ENCODE measurements at regions not wholly inside any gene's neighbourhood (a gene's known extent, or its start where the extent isn't known, plus 50 kb on each side); places are given as distances from the start of the nearest gene placed in this dataset.

- no peak overlapping the region for H3K27ac Mint-ChIP-seq
- H3K36me3 Mint-ChIP-seq (ENCODE audit: low read depth) = no peaks in the 10 kb centered on the region
- H3K27me3 Mint-ChIP-seq (ENCODE audit: low read depth) = no peaks in the 10 kb centered on the region
- H3K4me1 Mint-ChIP-seq (ENCODE audit: low read depth) = peaks cover 2% of the 10 kb centered on the region
- H3K9me3 Mint-ChIP-seq = peaks cover 34% of the 10 kb centered on the region
- no peak overlapping the region for H3K4me3 Mint-ChIP-seq
Observed at GRCh38 chrX:574830-575229, 55.8 kb upstream of the SHOX start.

GRCh38 chrX:576904-577560, 53.6 kb upstream of the SHOX start:
- Mint-ChIP-seq H3K4me3 (no peak overlapping the region), H3K36me3 (ENCODE audit: low read depth) (no peaks in the 10 kb centered on the region), H3K27ac (no peak overlapping the region), H3K27me3 (ENCODE audit: low read depth) (no peaks in the 10 kb centered on the region), H3K9me3 (peaks cover 45% of the 10 kb centered on the region), H3K4me1 (ENCODE audit: low read depth) (peaks cover 2% of the 10 kb centered on the region)

GRCh38 chrX:578531-578930, 52.1 kb upstream of the SHOX start:
- Mint-ChIP-seq H3K4me3 (no peak overlapping the region), H3K4me1 (ENCODE audit: low read depth) (no peaks in the 10 kb centered on the region), H3K9me3 (peaks cover 41% of the 10 kb centered on the region), H3K27me3 (ENCODE audit: low read depth) (no peaks in the 10 kb centered on the region), H3K27ac (no peak overlapping the region), H3K36me3 (ENCODE audit: low read depth) (no peaks in the 10 kb centered on the region)

DNA sequence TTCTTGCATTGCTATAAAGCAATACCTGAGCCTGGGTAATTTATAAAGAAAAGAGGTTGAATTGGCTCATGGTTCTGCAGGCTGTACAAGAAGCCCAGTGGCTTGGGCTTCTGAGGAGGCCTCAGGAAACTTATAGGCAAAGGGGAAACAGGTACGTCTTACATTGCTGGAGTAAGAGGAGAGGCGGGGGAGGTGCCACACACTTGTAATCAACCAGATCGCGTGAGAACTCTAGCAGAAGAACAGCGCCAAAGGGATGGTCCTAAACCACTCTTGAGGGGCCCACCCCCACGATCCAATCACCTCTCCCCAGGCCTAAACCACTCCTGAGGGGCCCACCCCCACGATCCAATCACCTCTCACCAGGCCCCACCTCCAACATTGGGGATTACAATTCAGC, 50.6 kb upstream of the SHOX start:
- H3K9me3 Mint-ChIP-seq = peaks cover 41% of the 10 kb centered on the region
- H3K36me3 Mint-ChIP-seq (ENCODE audit: low read depth) = no peaks in the 10 kb centered on the region
- no peak overlapping the region for H3K27ac Mint-ChIP-seq
- H3K4me1 Mint-ChIP-seq (ENCODE audit: low read depth) = no peaks in the 10 kb centered on the region
- no peak overlapping the region for H3K4me3 Mint-ChIP-seq
- no peaks in the 10 kb centered on the region for H3K27me3 Mint-ChIP-seq (ENCODE audit: low read depth)

Measured in T-helper 1 cell treated with Interleukin-12 subunit alpha and Interleukin-12 subunit beta and Interleukin-4 antibody, amounts not matched to agents 30 μg/mL and 1 μg/mL, for 36 hours (primary cell).